GM18505 (cell line): ENCODE measurements at regions not wholly inside any gene's neighbourhood (a gene's known extent, or its start where the extent isn't known, plus 50 kb on each side); places are given as distances from the start of the nearest gene placed in this dataset.
A peak's percentile ranks its signal among the peaks of the same experiment; 100 is the strongest.

Experiments
- ATAC-seq: cut with Tn5 transposase; IDR thresholded peaks from one replicate; pipeline ENCODE4 v1.9.1; 2021; ENCODE audit not compliant: unreplicated experiment
- POLR2A ChIP-seq: IDR thresholded peaks from 4 replicates; pipeline ENCODE4 v1.6.1; 2011; ENCODE audit warnings: borderline replicate concordance; ENCODE audit not compliant: insufficient read depth, insufficient read length; ENCODE audit errors: extremely low read depth

DNA sequence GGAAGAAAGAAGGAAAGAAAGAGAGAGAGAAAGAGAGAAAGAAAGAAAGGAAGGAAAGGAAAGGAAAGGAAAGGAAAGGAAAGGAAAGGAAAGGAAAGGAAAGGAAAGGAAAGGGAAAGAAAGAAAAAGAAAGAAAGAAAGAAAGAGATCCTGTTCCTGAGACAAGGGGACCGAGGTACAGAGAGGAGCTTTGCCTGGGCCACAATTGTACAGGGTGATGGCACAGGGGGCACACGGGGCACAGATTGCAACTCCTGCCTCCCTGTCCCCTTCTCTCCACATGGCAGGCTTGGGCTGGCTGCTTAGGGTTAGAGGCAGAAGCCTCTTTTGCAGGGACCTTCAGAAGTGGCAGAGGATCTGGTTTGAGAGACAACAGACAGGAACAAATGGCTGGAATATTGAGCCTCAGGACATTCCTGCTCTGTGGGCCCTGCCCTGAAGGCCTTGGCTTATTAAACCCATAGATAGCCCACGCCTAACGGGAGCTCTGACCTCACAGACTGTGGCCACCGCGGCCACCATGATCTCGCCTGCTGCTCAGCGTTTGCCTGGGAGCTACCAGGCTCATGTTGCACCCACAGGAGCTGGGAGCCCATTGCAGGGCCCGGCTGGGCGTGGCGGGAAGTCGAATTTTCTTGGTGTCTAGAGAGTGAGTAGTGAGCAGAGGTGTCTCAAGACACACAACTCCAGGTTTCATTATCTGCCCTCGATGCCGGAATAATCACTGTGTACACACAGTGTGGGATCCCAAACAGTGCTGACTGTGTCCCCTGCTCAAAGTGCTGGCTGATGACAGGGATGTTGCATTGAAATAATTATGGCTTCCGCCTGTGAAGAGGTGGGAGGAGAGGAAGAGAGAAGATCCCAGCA, 147.9 kb upstream of the NCOR2 start:
- no peak for ATAC-seq
- TF ChIP-seq POLR2A: no peak

- no peak for TF ChIP-seq POLR2A
- peak; percentile 78 for ATAC-seq
Measured at GRCh38 chr12:124713436-124714082, 146.1 kb upstream of the NCOR2 start.

- ATAC-seq: peak; percentile 24
- no peak for TF ChIP-seq POLR2A
Measured at GRCh38 chr12:124713041-124713435, 145.6 kb upstream of the NCOR2 start.

DNA sequence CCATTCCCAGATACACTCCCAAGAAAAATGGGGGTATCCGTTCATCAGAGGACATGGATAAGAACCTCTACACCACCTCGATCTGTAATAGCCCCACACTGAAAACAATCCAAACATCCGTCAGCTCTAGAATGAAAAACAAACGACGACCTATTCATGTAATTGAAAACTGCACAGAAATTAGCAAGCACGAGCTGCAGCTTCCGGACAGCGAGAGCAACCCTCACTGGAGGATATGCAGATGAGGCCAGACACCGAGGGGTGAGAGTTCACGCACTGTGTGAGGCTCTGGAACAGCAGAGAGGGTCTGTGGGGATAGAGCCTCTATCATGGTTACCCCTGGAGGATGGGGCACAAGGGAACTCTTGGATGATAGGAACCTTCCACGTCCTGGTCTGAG, 143.9 kb upstream of the NCOR2 start:
- ATAC-seq: no peak
- no peak for TF ChIP-seq POLR2A

- TF ChIP-seq POLR2A: no peak
- no peak for ATAC-seq
Measured at GRCh38 chr12:124709722-124710687, 142.6 kb upstream of the NCOR2 start.

GRCh38 chr12:124707316-124707715, 139.9 kb upstream of the NCOR2 start:
- no peak for TF ChIP-seq POLR2A
- no peak for ATAC-seq

- no peak for ATAC-seq
- TF ChIP-seq POLR2A: no peak
Measured at GRCh38 chr12:124706363-124706762, 139.0 kb upstream of the NCOR2 start.

GRCh38 chr12:124705545-124706138, 138.2 kb upstream of the NCOR2 start:
- ATAC-seq: no peak

DNA sequence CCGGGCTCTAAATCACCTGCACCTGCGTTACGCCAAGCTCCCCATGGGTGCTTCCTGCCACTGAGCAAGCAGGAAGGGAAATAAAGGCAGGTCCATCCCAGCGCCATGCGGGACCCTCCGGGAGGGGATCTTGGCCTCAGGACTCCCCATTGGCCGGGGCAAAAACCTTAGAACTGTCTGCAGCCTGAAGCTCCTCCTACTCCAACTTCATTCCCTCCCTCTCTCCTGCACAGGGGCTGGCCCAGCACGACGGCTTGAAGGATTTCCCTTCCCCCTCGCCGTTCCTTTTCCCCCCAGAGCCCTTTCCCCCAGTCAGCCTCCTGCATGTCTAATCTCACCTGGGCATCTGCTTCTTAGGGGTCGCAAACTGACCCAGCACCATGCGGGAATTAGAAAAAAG, 137.2 kb upstream of the NCOR2 start:
- ATAC-seq: no peak
- TF ChIP-seq POLR2A: no peak

More at GRCh38 chr12:124705545-124706138, 138.2 kb upstream of the NCOR2 start:
- no peak for TF ChIP-seq POLR2A

GRCh38 chr12:124703856-124704255, 136.4 kb upstream of the NCOR2 start:
- ATAC-seq: no peak
- TF ChIP-seq POLR2A: no peak

DNA sequence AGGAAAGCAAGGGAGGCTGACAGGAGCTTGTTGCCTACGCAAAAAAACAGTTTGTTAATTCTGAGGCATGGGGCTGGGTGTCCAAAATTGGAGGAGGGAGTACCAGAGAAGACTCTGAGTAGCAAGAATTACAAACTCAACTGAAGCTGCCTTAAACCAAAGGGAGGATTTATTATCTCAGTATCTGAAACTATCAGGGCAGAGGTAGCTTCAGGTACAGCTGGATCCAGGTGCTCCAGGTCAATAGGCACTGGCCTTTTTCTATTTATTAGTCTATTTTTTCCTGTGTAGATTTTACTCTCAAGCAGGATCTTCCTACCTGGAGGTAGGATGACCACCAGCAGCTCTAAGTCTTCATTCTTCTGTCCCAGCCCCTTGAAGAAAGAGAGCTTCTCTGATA, 135.3 kb upstream of the NCOR2 start:
- TF ChIP-seq POLR2A: no peak

GRCh38 chr12:124700810-124701592, 133.6 kb upstream of the NCOR2 start:
- no peak for TF ChIP-seq POLR2A

More for the DNA sequence above, 135.3 kb upstream of the NCOR2 start:
- no peak for ATAC-seq

More at GRCh38 chr12:124700810-124701592, 133.6 kb upstream of the NCOR2 start:
- ATAC-seq: no peak
